ENCODE measurements at regions not wholly inside any gene's neighbourhood (a gene's known extent, or its start where the extent isn't known, plus 50 kb on each side); places are given as distances from the start of the nearest gene placed in this dataset.

DNA sequence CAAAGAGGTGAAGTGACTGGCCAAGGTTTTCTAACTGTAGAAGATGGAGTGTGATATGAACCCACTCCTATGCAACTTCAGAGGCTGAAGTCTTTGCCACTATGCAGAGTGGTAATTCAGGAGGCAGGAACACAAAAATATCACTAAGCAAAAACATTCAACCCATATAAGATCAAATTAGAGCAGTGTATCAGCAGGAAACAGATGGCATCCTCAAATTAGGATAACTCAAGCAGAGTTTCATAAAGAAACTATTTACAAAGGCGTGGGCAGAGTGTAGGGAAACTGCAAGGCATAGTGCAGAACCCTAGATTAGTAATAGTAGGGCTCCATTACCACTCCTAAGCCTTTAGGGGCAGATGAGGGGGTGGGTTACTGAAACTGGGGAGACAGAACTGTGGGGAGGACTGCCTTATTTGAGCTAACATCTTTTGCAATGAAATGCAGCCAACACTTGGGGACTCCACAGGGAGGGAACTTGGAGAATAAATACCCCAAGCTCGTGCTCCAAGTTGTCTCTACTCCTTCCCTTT is 72.2 kb downstream of the PTTG1 start:
- TF ChIP-seq CTCF (IDR thresholded peaks at IDR 0.05 in 2 of 3, conservative IDR thresholded peaks at IDR 0.05 in 1 of 3; ENCODE audit: insufficient read depth in 2 of 3, low read depth in 1 of 3, low read length in 3 of 3): no peak
- no peak for TF ChIP-seq CBX5 (IDR thresholded peaks at IDR 0.05; ENCODE audit: borderline replicate concordance, low read depth)
- no peak for TF ChIP-seq ZBTB8A (IDR thresholded peaks at IDR 0.05; ENCODE audit: partially characterized antibody)
- no peak for TF ChIP-seq ZNF280B (CRISPR knock-in tag; IDR thresholded peaks at IDR 0.05)
- no peak for TF ChIP-seq NFRKB (IDR thresholded peaks at IDR 0.05; ENCODE audit: low read depth)
- no peak for TF ChIP-seq POLR2A (conservative IDR thresholded peaks at IDR 0.05)
- TF ChIP-seq U2AF2 (optimal IDR thresholded peaks at IDR 0.05; ENCODE audit: low read depth, low read length): no peak
- TF ChIP-seq HOXB6 (CRISPR knock-in tag; IDR thresholded peaks at IDR 0.05; ENCODE audit: borderline replicate concordance): no peak
